ENCODE measurements at regions not wholly inside any gene's neighbourhood (a gene's known extent, or its start where the extent isn't known, plus 50 kb on each side); places are given as distances from the start of the nearest gene placed in this dataset.

DNA sequence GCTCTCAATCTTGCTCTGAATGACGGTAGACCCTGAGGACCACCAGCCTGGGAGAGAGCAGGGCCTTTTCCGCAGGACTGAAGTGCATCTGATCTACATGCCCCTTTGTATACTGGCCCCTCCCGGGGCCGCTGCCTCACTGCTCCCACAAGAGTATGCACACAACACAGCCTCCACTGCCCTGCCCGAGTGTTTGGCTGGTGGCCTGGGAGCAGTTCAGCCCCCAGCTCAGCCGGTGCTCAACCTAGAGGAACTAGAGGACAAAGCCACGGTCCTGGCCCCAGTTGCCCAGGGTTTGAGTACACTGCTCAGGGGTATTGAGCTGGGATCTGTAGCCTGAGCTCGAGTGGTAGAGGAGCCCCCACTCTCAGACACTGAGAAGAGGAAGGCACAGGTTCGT lies 118.9 kb upstream of the CAB39 start:
- H3K36me3 ChIP-seq, result no peaks in the 10 kb centered on the region
- ATAC-seq (no peak), DNase-seq (no peak), FAIRE-seq (no peak)
- no peak overlapping the region for H3K27ac ChIP-seq
- H3K4me3 ChIP-seq, result no peak overlapping the region
- H3K4me1 ChIP-seq, result no peaks in the 10 kb centered on the region
- TF ChIP-seq, protein P1, sequence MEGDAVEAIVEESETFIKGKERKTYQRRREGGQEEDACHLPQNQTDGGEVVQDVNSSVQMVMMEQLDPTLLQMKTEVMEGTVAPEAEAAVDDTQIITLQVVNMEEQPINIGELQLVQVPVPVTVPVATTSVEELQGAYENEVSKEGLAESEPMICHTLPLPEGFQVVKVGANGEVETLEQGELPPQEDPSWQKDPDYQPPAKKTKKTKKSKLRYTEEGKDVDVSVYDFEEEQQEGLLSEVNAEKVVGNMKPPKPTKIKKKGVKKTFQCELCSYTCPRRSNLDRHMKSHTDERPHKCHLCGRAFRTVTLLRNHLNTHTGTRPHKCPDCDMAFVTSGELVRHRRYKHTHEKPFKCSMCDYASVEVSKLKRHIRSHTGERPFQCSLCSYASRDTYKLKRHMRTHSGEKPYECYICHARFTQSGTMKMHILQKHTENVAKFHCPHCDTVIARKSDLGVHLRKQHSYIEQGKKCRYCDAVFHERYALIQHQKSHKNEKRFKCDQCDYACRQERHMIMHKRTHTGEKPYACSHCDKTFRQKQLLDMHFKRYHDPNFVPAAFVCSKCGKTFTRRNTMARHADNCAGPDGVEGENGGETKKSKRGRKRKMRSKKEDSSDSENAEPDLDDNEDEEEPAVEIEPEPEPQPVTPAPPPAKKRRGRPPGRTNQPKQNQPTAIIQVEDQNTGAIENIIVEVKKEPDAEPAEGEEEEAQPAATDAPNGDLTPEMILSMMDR (IDR thresholded peaks at IDR 0.05), result no peak
- no peaks in the 10 kb centered on the region for H3K27me3 ChIP-seq
- no peaks in the 10 kb centered on the region for H3K9me3 ChIP-seq
- intact Hi-C loops (cut with DNase I), result no loop called here
- WGBS, 2 donors, result 74 to 81% methylated on average over 9 of the region's 9 CpGs

DNA sequence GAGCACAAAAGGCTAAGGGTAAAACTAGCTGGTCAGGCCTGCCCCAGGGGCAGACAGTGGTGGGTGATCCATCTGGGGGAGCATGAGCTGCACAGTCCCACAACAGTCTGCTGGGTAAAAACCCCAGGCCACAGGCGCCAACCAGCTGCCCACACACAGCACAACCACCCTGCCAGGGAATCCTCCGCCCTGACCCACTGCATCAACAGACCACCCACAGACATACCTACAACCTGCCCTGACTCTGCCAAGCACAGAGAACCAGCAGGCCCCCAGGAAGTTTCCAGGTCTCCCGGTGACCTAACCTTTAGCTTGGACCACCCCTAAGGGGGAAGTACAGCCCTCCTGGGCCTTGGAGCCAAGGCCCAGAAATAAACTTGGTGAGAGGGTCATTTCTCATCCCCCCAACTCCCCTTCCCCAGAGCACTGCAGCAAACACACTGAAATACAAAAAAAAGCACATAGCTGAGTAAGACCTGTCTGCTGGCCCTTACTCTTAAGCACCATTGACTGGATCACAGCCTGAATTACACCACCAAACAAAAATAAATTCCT lies 118.3 kb upstream of the CAB39 start:
- Histone ChIP-seq H3K9me3 (no peaks in the 10 kb centered on the region), H3K36me3 (no peaks in the 10 kb centered on the region), H3K4me3 (no peak overlapping the region), H3K4me1 (no peaks in the 10 kb centered on the region), H3K27me3 (no peaks in the 10 kb centered on the region), H3K27ac (no peak overlapping the region)
- 86 to 94% methylated on average over 3 of the region's 3 CpGs for WGBS, 2 donors
- no peak for FAIRE-seq
- TF ChIP-seq, protein P1 (IDR thresholded peaks at IDR 0.05), result no peak
- no peak for ATAC-seq
- intact Hi-C loops (cut with DNase I), result no loop called here
- no peak for DNase-seq

DNA sequence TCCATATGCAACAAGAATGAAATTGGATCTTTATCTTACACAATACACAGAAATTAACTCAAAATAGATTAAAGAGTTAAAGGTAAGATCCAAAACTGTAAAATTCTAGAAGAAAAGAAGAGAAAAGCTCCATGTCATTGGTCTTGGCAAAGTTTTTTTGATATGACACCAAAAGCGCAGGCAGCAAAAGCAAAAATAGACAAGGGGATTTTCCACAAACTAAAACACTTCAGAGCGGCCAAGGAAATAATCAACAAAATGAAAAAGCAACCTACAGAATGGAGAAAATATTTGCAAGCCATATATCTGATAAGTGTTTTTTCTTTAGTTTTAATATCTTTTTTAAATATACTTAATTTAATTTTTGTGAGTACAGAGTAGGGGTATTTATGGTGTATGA lies 112.8 kb upstream of the CAB39 start:
- 91 to 96% methylated on average over 2 of the region's 2 CpGs for WGBS, 2 donors
- intact Hi-C loops (cut with DNase I), result no loop called here

DNA sequence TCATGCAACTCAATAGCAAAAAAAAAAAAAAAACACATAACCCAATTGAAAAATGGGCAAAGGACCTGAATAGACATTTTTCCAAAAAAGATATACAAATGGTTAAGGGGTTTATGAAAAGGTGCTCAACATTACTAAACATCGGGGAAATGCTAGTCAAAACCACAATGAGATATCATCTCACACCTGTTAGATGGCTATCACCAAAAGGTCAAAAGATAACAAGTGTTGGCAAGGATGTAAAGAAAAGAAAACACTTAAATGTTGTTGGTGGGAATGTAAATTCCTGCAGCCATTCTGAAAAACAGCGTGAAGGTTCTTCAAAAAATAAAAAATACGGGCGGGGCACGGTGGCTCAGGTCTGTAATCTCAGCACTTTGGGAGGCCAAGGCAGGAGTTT lies 112.4 kb upstream of the CAB39 start:
- no peak for ATAC-seq
- FAIRE-seq, result no peak

More for the DNA sequence above, 112.8 kb upstream of the CAB39 start:
- Histone ChIP-seq H3K4me1 (no peaks in the 10 kb centered on the region), H3K9me3 (no peaks in the 10 kb centered on the region), H3K36me3 (no peaks in the 10 kb centered on the region), H3K27ac (no peak overlapping the region), H3K27me3 (no peaks in the 10 kb centered on the region), H3K4me3 (no peak overlapping the region)
- ATAC-seq (no peak), DNase-seq (no peak), FAIRE-seq (no peak)
- TF ChIP-seq, protein P1 (IDR thresholded peaks at IDR 0.05), result no peak

DNA sequence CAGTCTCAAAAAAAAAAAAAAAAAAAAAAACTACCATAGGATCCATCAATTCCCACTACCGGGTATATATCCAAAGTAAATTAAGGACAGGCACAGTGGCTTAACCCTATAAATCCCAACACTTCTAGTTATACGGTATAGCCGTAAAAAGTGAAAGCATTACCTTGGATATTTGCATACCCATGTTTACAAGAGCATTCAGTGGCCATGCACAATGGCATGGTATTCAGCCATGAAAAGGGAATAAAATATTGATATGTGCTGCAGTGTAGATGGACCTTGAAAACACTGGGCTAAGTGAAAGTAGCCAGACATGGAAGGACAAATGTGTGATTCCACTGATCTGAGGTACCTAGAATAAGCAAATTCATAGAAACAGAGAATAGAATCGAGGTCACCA lies 111.8 kb upstream of the CAB39 start:
- no peaks in the 10 kb centered on the region for H3K4me1 ChIP-seq
- H3K27ac ChIP-seq, result no peak overlapping the region
- no peaks in the 10 kb centered on the region for H3K9me3 ChIP-seq
- DNase-seq, result no peak
- H3K4me3 ChIP-seq, result no peak overlapping the region
- ATAC-seq, result no peak
- TF ChIP-seq, protein P1 (IDR thresholded peaks at IDR 0.05), result no peak
- intact Hi-C loops (cut with DNase I), result no loop called here
- no peaks in the 10 kb centered on the region for H3K27me3 ChIP-seq
- whole genome bisulfite sequencing, 2 donors, result 62 to 64% methylated on average over 4 of the region's 4 CpGs
- no peak for FAIRE-seq
- H3K36me3 ChIP-seq, result no peaks in the 10 kb centered on the region

More for the DNA sequence above, 112.4 kb upstream of the CAB39 start:
- no peak overlapping the region for H3K27ac ChIP-seq
- no peak for DNase-seq
- H3K36me3 ChIP-seq, result no peaks in the 10 kb centered on the region
- H3K27me3 ChIP-seq, result no peaks in the 10 kb centered on the region
- WGBS, 2 donors, result 59 to 71% methylated on average over 5 of the region's 5 CpGs
- H3K4me1 ChIP-seq, result no peaks in the 10 kb centered on the region
- TF ChIP-seq, protein P1 (IDR thresholded peaks at IDR 0.05), result no peak
- H3K4me3 ChIP-seq, result no peak overlapping the region
- intact Hi-C loops (cut with DNase I), result no loop called here
- no peaks in the 10 kb centered on the region for H3K9me3 ChIP-seq

All from pancreas (tissue), 10 donors.